AG09319 (cell line): ENCODE measurements at regions not wholly inside any gene's neighbourhood (a gene's known extent, or its start where the extent isn't known, plus 50 kb on each side); places are given as distances from the start of the nearest gene placed in this dataset.

Experiments used
- DNase-seq: peaks from one replicate; pipeline ENCODE4 v3.0.0-alpha.2; 2010; ENCODE audit warnings: low read depth; ENCODE audit errors: extremely low read depth
- TF ChIP-seq, protein P1 (sequence below): IDR thresholded peaks from 2 replicates; pipeline ENCODE4 v1.5.1; 2011; ENCODE audit warnings: low read depth, mild to moderate bottlenecking, inconsistent platforms, low read length, moderate library complexity

DNA sequence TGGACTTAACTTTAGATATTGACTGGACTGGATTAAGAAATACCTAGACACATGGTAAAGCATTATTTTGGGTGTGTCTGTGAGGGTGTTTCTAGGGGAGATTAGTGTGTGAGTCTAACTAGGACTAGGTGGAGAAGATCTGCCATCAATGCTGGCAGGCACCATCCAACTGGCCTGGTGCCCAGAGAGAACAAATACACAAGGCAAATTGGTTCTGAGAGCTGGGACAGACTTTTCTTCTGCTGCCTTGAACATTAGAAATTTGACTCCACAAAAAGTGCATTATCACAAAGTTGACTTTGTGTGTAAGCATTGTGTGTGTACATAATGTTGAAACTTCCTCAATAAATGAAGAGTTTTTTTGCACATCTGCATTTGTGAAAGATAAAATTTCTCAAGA is 522.1 kb downstream of the SUCLA2 start:
- TF ChIP-seq, protein P1, sequence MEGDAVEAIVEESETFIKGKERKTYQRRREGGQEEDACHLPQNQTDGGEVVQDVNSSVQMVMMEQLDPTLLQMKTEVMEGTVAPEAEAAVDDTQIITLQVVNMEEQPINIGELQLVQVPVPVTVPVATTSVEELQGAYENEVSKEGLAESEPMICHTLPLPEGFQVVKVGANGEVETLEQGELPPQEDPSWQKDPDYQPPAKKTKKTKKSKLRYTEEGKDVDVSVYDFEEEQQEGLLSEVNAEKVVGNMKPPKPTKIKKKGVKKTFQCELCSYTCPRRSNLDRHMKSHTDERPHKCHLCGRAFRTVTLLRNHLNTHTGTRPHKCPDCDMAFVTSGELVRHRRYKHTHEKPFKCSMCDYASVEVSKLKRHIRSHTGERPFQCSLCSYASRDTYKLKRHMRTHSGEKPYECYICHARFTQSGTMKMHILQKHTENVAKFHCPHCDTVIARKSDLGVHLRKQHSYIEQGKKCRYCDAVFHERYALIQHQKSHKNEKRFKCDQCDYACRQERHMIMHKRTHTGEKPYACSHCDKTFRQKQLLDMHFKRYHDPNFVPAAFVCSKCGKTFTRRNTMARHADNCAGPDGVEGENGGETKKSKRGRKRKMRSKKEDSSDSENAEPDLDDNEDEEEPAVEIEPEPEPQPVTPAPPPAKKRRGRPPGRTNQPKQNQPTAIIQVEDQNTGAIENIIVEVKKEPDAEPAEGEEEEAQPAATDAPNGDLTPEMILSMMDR: no peak
- peak; percentile 30 for DNase-seq

DNA sequence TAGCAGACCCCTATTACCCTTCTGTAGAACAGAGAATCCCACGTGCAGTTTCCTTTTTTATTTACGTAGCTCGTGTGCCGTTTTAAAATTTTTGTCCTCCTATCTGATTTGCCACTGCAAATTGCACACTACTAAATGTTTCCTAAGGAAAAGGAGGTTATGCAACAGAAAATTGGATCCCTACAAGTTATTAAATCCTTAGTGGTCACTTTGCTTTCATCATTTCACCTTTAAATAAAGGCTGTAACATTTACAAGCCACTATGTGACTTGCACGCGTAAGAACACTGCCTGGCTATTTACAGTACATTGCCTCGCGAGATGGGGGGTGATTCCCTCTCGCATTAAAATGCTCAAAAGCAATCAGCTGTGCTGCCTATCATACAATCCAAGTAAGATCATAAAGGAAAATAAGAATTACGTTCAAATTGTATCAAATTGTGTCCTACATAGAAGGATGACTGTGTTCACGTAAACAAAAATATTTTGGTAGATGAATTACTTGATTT is 525.6 kb downstream of the SUCLA2 start:
- DNase-seq: no peak
- TF ChIP-seq, protein P1: no peak

DNA sequence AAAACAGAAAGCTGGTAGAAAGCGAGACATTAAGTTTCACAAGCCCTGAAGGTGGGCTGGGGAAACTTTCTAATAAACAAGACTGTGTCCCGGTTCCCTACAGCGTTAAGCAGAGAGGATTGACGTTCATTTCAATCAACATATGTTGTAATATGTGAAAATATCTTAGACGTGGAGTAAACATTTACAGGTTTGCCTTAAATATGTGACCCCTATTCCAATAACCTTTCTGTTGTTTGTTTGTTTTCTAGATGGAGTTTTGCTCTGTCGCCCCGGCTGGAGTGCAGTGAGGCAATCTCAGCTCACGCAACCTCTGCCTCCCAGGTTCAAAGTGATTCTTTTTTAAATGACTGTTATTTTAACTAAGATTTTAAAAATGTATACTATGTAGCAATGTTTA is 526.2 kb downstream of the SUCLA2 start:
- no peak for DNase-seq

DNA sequence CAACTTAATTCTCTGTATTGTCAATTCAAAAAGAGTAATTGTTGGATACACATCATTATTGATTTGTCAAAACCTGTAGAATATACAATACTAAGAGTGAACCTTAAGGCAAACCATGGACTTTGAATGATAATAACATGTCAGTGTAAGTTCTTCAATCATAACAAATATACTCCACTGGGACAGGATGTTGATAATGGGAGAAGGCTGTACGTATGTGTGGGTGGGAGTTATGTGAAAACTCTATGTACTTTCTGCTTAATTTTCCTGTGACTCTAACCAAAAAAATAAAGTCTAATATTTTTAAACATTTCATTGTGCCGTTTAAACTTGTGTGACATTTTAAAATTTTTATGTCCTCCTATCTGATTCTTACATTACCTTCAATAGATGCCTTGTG is 526.7 kb downstream of the SUCLA2 start:
- DNase-seq: no peak
- TF ChIP-seq, protein P1: no peak

More for the DNA sequence above, 526.2 kb downstream of the SUCLA2 start:
- TF ChIP-seq, protein P1: no peak

DNA sequence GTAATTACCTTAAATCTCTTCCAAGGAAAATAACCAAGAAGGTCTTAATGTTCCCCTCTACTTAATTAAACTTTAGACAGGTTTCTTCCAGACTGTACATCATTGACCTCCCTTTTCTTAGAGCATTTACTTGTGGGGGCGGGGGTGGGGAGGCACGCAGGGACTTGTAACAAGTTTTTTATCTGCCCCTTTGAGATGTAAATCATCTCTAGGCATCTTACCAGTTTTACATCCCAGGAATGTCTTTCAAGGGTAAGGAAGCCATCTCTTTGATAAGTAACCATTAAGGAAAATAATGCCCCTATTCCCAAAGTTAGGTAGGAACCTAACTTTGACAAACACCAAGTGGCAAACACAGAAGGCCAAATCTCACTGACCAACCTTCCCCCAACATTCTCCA is 528.6 kb downstream of the SUCLA2 start:
- TF ChIP-seq, protein P1: no peak
- DNase-seq: no peak

DNA sequence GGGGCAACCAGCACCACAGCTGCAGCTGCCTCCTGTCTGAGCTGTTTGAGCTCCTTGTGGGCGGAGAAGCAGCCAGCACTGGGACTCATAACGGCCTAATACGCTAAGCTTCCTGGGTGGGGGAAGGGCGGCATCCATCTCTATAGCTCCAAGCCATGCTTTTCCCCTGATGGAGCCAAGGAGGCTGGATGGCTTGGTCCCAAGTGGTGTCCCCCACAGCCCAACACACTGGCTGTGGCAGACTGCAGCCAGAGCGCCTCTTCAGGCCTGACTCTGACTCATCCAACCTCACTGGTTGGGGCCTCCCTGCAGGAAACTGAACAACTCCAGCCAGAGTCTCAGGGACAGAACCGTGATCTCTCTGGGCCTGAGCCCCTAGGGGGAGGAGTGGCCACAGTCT is 537.3 kb downstream of the SUCLA2 start:
- DNase-seq: no peak
- TF ChIP-seq, protein P1: no peak

DNA sequence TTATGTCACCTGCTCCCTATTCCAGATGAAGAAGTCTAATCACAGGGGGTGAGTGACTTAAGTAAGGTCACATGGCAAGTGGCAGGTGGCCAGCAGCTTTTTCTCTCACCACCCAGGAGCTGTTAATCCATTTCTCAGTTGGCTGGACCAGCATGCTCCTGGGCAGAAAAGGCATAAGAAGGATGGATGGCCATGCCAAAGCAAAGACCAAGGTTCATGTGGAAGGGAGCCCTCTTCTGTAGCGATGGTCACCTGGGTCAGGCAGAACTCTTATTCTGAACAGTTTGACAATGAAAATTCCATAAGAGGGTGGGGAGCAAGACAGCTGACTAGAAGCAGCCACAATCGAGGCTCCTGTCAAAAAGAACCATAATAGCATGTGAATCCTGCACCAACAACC is 538.1 kb downstream of the SUCLA2 start:
- TF ChIP-seq, protein P1: no peak
- no peak for DNase-seq
